ENCODE measurements at regions not wholly inside any gene's neighbourhood (a gene's known extent, or its start where the extent isn't known, plus 50 kb on each side); places are given as distances from the start of the nearest gene placed in this dataset.

GRCh38 chr2:35428548-35428947 lies 927.0 kb upstream of the CRIM1 start:
- TF ChIP-seq ELF1 (IDR thresholded peaks at IDR 0.05): no peak
- no peak for TF ChIP-seq IRF3 (IDR thresholded peaks at IDR 0.05; ENCODE audit: low read depth, low read length)
- no peak for TF ChIP-seq POLR2AphosphoS5 (IDR thresholded peaks at IDR 0.05; ENCODE audit: low read depth, low read length)
- no peak for TF ChIP-seq FOSL2 (IDR thresholded peaks at IDR 0.05; ENCODE audit: borderline replicate concordance, low read depth)
- peak; percentile 77 for TF ChIP-seq CTCF (IDR thresholded peaks at IDR 0.05)
- TF ChIP-seq FOXM1 (IDR thresholded peaks at IDR 0.05; ENCODE audit: low read depth): no peak
- no peak for TF ChIP-seq NFIC (IDR thresholded peaks at IDR 0.05; ENCODE audit: borderline replicate concordance)
- peak; percentile 44 for TF ChIP-seq RAD21 (IDR thresholded peaks at IDR 0.05; ENCODE audit: low read length)
- no peak for TF ChIP-seq TAF1 (IDR thresholded peaks at IDR 0.05; ENCODE audit: borderline replicate concordance, low read depth, low read length)
- TF ChIP-seq EP300 (IDR thresholded peaks at IDR 0.05; ENCODE audit: borderline replicate concordance in 1 of 2, low read depth in 1 of 2, low read length in 1 of 2): no peak
- TF ChIP-seq USF2 (IDR thresholded peaks at IDR 0.05; ENCODE audit: borderline replicate concordance, low read depth, low read length): no peak
- TF ChIP-seq YY1 (IDR thresholded peaks at IDR 0.05; ENCODE audit: low read depth): no peak
- no peak for TF ChIP-seq CHD2 (IDR thresholded peaks at IDR 0.05; ENCODE audit: low read length, partially characterized antibody)

Measured in SK-N-SH (cell line).